GM21723 (cell line): ENCODE measurements at regions not wholly inside any gene's neighbourhood (a gene's known extent, or its start where the extent isn't known, plus 50 kb on each side); places are given as distances from the start of the nearest gene placed in this dataset.

Experiments
- ATAC-seq: cut with Tn5 transposase; IDR thresholded peaks from one replicate; pipeline ENCODE4 v1.9.1; 2021; ENCODE audit warnings: mild to moderate bottlenecking, moderate library complexity; ENCODE audit not compliant: unreplicated experiment

DNA sequence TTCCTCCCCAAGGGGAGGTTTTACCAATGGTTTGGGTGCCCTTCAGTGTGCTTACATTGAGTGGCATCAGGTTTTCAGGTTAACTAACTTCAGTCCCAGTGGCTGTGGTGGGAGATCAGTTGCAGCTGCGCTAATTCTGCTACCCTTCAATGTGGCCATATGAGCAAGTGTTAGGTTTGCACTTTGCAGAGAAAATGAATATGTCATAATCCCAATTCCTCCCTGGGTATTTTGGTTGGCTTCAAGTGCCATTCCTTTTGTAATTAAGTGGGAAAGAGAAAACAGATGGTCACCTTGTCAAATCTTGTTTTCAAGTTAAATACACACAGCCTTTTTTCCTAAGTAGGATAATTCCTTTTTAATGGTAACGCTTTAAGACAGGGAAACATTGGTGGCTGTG, 236.2 kb downstream of the TLE4 start:
- ATAC-seq: no peak

DNA sequence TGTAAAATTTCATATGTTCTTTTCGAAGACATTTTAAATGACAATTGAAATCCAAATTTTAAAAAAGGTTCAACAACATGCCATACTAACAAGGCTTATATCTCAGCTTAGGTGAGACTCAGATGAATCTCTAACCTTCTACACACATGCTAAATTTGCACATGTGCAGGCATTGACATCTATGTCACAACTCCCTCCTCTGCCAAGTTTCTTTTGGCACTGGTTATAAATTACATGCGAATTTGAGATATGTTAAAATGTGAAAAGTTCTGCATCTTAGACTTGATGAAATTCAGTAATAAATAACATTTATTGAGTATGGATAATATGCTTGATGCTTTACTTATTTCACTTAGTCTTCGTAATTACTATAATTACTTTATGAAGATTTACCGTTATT, 234.3 kb downstream of the TLE4 start:
- no peak for ATAC-seq

DNA sequence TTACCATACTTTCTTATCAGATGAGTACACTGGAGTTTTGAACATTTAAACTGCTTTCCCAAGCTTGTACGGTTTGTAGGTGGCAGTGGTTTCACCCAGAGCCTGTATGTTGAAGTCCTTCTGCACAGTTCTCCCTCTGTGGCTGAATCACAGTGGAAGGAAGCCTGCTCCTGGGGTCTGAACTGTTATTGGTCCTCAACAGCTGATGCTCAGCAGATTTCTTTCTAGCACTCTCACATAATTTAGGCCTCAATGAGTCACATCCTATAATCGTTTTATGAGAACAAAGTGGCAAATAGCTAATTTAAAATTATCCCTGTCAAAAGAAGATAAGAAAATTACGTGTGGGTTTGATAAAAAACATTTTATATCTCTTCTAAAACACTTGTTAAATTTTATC, 229.7 kb downstream of the TLE4 start:
- no peak for ATAC-seq

DNA sequence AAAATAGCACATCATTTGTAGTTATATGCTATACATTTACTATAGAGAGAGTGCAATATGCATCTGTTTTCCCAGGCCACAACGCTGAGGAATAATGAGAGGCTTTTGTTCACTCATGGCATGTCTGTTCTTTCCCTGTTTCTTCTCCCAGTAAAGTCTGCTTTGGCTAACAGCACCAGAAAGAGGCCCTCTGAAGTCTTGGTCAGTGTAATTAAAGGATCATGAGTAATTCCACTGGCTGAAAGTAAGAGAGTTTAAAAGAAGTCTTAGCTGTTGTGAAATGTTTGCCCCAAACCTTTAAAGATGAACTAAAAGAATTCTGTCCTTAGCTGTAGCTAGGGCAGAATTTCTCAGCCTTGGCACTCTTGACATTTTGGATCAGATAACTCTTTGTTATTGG, 228.8 kb downstream of the TLE4 start:
- no peak for ATAC-seq

DNA sequence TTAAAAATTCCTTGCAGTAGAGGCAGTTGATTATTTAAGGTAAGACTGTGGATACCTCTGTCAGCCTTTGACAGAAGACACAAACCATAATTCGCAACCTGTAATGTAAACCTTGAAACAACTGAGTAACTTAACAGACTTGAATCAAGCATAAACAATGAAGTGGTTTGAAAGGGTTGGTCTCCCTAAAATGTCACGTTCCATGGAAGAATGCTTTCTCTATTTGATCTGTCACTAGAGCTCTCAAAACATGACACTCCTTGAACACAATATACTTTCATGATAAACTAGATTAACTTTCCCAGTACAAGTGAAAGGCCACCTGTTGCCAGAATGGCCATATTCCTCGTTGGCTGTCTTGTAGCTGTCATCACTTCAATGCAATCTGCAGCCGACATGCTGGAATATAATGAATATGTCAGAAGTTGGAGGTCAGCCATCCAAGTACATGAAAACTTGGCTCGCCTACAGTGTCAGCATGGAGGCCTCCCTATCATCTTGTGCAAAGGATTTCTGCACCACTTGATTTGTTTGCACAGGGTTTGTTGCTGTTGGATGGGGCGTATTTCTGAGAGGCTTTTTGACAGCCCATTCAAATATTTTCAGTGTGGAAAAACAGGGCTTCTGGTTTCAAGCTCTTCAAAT, 228.0 kb downstream of the TLE4 start:
- no peak for ATAC-seq

DNA sequence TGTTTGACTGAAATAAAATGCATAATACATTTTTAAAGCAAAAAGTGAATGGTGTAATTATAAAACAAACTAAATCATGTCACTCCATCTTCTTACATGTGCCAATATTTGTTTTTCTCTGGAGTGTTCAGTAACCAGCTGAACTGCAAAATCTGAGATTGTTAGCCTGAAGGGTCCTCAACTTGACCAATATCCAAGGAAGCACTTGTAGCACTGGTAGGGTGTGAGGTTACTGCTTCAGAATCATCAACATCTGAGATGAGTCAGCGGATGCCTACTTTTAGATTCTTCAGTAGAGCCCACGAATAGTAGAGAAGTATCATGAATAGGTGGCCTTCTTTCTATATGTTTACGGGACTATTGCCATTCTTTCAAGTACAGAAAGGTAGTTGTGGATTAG, 226.7 kb downstream of the TLE4 start:
- no peak for ATAC-seq

DNA sequence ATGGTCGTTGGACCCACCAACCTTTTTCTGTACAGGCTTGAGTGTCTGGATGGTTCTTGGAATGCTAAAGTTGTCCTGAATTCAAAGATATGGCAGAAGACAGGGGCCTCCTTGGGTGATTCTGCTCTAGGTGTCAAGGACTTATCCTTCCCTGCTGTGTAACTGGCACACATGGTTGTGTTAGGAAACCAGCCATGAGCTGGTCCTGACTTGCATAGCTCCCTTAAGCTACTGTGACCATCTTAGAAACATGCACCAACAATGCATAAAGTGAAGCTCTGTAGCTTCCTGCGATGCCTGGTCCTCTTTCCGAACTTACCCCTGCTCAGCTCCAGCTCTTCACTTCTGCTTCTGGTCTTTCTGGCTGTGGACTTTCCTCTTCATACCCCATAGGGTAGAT, 224.6 kb downstream of the TLE4 start:
- ATAC-seq: no peak

DNA sequence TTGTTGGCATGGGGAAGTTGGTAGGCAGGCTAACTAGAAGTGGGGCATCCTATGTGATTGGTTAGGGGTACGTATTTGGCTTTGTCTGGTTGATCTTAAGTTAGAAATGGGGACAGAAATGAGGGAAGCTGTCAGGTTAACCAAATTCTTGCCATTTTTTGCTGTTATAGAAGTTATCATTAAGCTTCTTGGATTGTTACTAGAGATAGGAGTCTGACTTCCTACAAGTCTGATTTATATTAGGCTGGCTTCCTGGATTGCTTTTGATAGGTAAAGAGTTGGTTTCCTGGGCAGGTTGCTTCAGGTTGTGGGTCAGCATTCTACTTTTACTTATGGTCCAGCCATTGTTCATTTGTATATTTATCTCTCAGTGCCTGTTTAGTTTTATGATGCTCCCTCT, 216.9 kb downstream of the TLE4 start:
- no peak for ATAC-seq

DNA sequence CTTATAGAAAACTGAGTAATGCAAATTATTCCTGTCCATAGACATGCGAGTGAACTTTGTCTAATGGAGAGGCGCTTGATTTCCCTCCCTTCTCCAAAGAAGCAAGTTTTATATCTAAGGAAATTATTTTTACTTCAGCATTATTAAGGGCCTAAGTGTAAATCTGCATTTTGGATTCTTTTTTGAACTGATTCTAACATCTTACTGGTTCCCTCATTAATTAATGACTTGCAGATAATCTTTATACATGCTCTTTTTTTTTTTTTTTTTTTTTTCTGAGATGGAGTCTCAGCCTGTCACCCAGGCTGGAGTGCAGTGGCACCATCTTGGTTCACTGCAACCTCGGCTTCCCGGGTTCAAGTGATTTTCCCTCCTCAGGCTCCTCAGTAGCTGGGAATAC, 209.5 kb downstream of the TLE4 start:
- ATAC-seq: no peak

DNA sequence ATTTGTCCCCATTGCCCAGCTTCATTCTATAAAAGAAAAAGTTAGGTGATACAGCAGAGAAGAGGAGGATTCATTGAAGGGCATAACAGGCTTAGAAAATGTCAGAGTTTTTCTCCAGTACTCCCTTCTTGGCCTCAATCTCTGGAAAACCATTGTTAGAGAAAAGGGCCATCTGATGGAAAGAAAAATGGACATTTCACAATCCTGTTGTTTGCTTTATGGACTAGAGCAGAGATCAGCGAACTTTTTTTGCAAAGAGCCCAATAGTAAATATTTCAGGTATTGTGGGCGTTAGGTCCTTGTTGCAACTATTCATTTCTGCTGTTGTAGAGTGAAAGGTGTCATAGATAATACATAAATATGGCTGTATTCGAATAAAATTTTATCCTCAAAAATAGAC, 208.8 kb downstream of the TLE4 start:
- no peak for ATAC-seq

DNA sequence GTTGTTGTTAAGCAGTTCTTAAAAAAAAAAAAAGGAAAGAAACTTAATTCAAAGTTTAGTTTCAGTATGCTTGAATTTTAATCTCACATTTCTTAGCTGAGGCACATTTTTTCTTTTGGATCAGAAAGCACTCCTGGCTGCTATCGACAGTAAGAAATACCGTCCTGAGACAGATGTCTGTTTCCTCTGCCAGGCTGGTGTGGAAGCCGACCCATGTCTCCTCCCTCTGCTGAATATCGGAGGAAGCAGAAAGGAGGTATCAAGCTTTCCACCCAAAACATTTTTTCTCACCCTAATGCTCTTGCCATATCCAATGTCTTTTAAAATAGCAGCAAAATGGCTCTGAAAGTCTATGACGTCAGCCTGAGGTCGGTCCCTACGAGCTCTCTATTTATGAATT, 208.1 kb downstream of the TLE4 start:
- no peak for ATAC-seq

DNA sequence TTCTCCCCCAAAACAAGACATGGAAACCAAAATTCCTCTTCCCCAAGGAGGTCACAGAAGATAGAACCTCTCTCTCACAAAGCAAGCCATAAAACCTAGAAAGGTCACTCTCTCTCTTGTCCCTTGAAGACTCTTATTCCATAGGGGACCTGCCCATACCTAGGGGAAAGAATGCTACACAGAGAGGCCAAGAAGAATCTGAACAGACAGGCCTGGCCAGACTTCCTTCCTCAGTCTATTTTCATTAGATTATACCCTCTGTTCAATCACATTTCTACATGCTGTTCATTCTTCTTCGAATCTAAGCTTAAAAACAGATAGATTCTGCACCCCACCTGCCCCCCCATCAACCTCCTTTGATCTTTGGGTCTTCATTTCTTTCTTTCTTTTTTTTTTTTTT, 206.8 kb downstream of the TLE4 start:
- no peak for ATAC-seq

DNA sequence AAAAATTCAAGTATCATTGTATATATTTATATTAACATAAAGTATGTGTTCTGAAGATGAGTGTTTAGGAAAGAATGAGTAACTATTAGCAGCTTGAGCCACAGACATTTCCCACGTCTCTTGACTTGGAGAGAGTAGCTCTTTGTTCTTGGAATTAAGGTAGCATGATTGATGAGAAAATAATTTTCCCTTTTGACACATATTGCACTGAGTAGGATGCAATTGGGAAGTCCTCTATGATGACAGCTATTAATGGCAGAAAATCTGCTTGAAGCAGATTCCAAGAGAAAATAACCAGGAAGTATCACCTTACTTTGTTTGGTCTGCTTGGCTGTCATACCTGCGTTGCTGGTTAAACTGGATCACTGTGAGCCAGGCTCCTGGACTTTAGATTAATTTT, 204.8 kb downstream of the TLE4 start:
- ATAC-seq: no peak
